ENCODE measurements at regions not wholly inside any gene's neighbourhood (a gene's known extent, or its start where the extent isn't known, plus 50 kb on each side); places are given as distances from the start of the nearest gene placed in this dataset.

DNA sequence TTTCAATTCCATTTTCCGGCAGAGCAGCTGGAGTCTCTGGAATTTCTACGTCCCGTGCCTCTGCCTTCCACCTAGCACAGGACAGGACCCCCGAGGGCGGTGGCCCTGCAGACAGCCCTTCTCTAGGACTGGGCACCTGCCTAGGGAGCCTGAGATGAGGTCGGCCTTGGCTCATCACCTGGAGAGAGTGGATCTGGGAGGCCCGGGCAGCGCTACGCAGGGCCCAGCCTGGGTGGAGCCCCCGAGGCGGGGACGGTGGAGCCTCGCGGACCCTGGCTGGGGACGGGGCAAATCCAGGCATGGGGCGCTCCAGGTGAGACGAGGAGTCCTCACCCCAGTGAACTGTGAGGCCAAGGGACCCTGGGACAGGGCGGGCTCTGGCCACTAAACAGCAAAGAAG lies 114.5 kb downstream of the MTRR start:
- Histone ChIP-seq H3K27me3 (ENCODE audit: insufficient read depth, low read depth) (no peaks in the 10 kb centered on the region), H3K4me1 (ENCODE audit: low read depth, poor library complexity, severe bottlenecking) (no peaks in the 10 kb centered on the region), H3K4me2 (no peak overlapping the region), H3K27ac (no peak overlapping the region), H3K9ac (no peak overlapping the region), H3K36me3 (ENCODE audit: insufficient read depth) (no peaks in the 10 kb centered on the region), H3K4me3 (IDR thresholded peaks at IDR 0.05; ENCODE audit: insufficient read depth, low read depth, low read length) (no peak overlapping the region), H3K79me2 (ENCODE audit: insufficient read depth, low read depth) (no peaks in the 10 kb centered on the region), H2AFZ (ENCODE audit: low read depth) (no peak overlapping the region), H4K20me1 (ENCODE audit: insufficient read depth) (no peaks in the 10 kb centered on the region)
- TF ChIP-seq, protein P1, sequence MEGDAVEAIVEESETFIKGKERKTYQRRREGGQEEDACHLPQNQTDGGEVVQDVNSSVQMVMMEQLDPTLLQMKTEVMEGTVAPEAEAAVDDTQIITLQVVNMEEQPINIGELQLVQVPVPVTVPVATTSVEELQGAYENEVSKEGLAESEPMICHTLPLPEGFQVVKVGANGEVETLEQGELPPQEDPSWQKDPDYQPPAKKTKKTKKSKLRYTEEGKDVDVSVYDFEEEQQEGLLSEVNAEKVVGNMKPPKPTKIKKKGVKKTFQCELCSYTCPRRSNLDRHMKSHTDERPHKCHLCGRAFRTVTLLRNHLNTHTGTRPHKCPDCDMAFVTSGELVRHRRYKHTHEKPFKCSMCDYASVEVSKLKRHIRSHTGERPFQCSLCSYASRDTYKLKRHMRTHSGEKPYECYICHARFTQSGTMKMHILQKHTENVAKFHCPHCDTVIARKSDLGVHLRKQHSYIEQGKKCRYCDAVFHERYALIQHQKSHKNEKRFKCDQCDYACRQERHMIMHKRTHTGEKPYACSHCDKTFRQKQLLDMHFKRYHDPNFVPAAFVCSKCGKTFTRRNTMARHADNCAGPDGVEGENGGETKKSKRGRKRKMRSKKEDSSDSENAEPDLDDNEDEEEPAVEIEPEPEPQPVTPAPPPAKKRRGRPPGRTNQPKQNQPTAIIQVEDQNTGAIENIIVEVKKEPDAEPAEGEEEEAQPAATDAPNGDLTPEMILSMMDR (conservative IDR thresholded peaks at IDR 0.05; ENCODE audit: low read depth, low read length), result no peak

DNA sequence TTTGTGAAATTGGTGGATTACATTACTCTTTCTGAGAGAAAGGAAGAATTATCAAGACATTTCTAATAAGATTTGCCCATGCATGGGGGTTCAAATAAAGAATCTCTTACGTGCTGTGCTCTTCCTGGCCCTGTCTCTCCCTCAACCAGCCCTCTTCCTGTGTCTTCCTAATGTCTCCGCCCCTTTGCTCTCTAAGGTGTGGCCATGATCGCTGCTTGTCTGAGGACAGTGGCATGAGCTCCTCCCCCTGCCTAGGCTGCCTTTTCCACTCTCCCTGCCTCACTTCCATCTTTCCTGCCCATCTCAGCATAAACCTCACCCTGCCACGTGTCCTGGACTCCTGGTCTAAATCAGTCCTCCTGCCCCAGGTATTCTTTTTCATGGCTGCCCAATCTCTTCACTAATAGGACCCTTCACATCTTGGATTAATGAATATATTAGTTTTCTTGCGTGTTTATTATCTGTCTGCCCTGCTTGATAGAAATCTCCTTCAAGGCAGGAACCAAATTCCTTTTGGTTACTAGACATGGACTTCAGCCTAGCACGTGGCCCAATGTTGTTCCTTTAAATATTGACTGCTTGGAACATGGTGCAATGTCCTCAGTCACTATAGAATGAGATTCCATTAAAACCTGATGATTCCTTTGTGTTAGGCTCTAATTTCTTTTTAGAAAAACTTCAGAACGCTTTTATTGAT lies 122.3 kb downstream of the MTRR start:
- Histone ChIP-seq H3K36me3 (ENCODE audit: insufficient read depth) (no peaks in the 10 kb centered on the region), H3K4me2 (no peak overlapping the region), H4K20me1 (ENCODE audit: insufficient read depth) (no peaks in the 10 kb centered on the region)

DNA sequence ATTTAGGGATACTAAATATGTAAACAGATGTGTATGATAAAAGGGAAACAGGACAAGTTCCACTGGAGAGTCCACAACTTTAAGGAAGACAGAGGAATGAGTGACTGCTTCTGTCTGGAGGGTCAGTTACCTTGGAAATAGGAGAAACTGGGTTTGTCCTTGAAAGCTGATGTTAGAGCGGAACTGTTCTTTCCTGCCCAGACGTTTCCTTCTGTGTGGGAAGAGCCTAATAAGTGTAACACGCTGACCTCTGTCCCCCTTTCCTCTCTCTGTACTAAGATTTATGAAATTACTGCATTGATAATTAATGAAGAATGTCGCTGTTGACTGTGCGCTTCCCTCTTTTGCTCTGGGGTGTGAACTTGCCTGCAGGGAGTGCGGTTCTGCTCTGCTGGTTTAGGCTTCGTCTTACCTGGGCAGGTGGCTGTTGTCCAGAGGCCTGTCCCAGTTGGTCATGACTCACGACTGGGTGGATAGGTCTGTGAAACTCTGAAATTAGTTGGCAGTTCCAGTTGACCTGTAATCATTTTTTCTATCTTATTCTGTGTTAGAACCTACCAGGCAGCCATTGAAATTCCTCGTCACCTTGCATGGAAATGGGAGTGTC lies 126.8 kb downstream of the MTRR start:
- TF ChIP-seq, protein P1 (conservative IDR thresholded peaks at IDR 0.05; ENCODE audit: low read depth, low read length), result no peak
- Histone ChIP-seq H3K9ac (no peak overlapping the region), H3K27ac (no peak overlapping the region), H3K36me3 (ENCODE audit: insufficient read depth) (no peaks in the 10 kb centered on the region), H3K79me2 (ENCODE audit: insufficient read depth, low read depth) (no peaks in the 10 kb centered on the region), H3K4me1 (ENCODE audit: low read depth, poor library complexity, severe bottlenecking) (no peaks in the 10 kb centered on the region), H3K4me2 (no peak overlapping the region), H2AFZ (ENCODE audit: low read depth) (no peak overlapping the region), H3K27me3 (ENCODE audit: insufficient read depth, low read depth) (no peaks in the 10 kb centered on the region), H3K4me3 (IDR thresholded peaks at IDR 0.05; ENCODE audit: insufficient read depth, low read depth, low read length) (no peak overlapping the region), H4K20me1 (ENCODE audit: insufficient read depth) (no peaks in the 10 kb centered on the region)

More for the DNA sequence above, 122.3 kb downstream of the MTRR start:
- no peaks in the 10 kb centered on the region for H3K27me3 ChIP-seq (ENCODE audit: insufficient read depth, low read depth)
- TF ChIP-seq, protein P1 (conservative IDR thresholded peaks at IDR 0.05; ENCODE audit: low read depth, low read length), result no peak
- no peak overlapping the region for H3K27ac ChIP-seq
- H3K79me2 ChIP-seq (ENCODE audit: insufficient read depth, low read depth), result no peaks in the 10 kb centered on the region
- no peak overlapping the region for H3K9ac ChIP-seq
- H2AFZ ChIP-seq (ENCODE audit: low read depth), result no peak overlapping the region; the same call in 1 of the 2 replicates
- no peaks in the 10 kb centered on the region for H3K4me1 ChIP-seq (ENCODE audit: low read depth, poor library complexity, severe bottlenecking)
- H3K4me3 ChIP-seq (IDR thresholded peaks at IDR 0.05; ENCODE audit: insufficient read depth, low read depth, low read length), result no peak overlapping the region

DNA sequence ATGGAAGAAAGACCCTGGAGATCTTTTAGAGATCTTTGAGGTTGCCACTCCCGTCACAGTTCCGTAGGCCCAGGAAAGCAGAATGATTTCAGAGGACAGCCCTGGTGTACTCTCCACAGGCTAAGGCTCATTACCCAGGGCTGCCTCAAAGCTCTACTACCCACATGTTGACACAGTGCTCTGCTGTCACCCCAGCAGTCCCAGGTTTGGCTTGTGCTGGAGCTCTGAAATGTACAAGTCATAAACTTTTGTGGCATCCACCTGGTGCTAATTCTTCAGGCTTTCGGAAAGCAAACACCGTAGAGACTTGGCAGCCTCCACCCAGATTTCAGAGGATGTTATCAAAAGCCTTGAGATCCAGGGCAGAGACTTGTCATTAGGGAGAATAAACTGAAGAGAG lies 136.5 kb downstream of the MTRR start:
- no peaks in the 10 kb centered on the region for H4K20me1 ChIP-seq (ENCODE audit: insufficient read depth)
- H3K27ac ChIP-seq, result no peak overlapping the region
- no peaks in the 10 kb centered on the region for H3K36me3 ChIP-seq (ENCODE audit: insufficient read depth)
- no peaks in the 10 kb centered on the region for H3K27me3 ChIP-seq (ENCODE audit: insufficient read depth, low read depth)
- no peak overlapping the region for H3K9ac ChIP-seq
- no peaks in the 10 kb centered on the region for H3K79me2 ChIP-seq (ENCODE audit: insufficient read depth, low read depth)
- TF ChIP-seq, protein P1 (conservative IDR thresholded peaks at IDR 0.05; ENCODE audit: low read depth, low read length), result no peak
- H3K4me2 ChIP-seq, result no peak overlapping the region
- H3K4me3 ChIP-seq (IDR thresholded peaks at IDR 0.05; ENCODE audit: insufficient read depth, low read depth, low read length), result no peak overlapping the region
- H3K4me1 ChIP-seq (ENCODE audit: low read depth, poor library complexity, severe bottlenecking), result no peaks in the 10 kb centered on the region
- no peak overlapping the region for H2AFZ ChIP-seq (ENCODE audit: low read depth)

Measured in KMS-11 (cell line).